GM18498 (cell line): ENCODE measurements at regions not wholly inside any gene's neighbourhood (a gene's known extent, or its start where the extent isn't known, plus 50 kb on each side); places are given as distances from the start of the nearest gene placed in this dataset.

Experiments used
- ATAC-seq: cut with Tn5 transposase; IDR thresholded peaks from one replicate; pipeline ENCODE4 v1.9.1; 2021; ENCODE audit warnings: mild to moderate bottlenecking, moderate library complexity; ENCODE audit not compliant: unreplicated experiment

- no peak for ATAC-seq
These were observed 80.4 kb upstream of the PRKCQ start for GRCh38 chr10:6660460-6660859.

GRCh38 chr10:6659451-6659850, 79.4 kb upstream of the PRKCQ start:
- ATAC-seq = no peak

- ATAC-seq = no peak
These were observed 77.6 kb upstream of the PRKCQ start for GRCh38 chr10:6657669-6658068.

GRCh38 chr10:6657196-6657595, 77.1 kb upstream of the PRKCQ start:
- no peak for ATAC-seq

- ATAC-seq = no peak
These were observed 74.5 kb upstream of the PRKCQ start for GRCh38 chr10:6654571-6654970.

DNA sequence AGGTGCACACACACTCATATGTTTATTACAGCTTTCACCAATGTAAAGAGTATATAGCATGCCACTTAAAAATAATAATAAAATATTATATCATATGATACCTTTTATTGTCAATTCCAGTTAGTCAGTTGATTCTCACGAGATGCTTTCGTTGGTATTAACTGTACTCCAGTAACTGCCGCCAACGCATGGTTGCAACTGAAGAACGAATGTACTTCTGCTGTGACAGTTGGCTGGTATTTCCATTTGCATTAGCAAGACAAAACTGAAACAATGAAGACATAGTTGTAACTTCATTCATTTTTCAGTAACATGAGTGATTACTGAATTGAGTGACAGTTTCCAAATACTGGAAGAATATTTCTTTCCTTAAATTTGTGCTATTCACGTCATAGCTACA, 70.5 kb upstream of the PRKCQ start:
- no peak for ATAC-seq

DNA sequence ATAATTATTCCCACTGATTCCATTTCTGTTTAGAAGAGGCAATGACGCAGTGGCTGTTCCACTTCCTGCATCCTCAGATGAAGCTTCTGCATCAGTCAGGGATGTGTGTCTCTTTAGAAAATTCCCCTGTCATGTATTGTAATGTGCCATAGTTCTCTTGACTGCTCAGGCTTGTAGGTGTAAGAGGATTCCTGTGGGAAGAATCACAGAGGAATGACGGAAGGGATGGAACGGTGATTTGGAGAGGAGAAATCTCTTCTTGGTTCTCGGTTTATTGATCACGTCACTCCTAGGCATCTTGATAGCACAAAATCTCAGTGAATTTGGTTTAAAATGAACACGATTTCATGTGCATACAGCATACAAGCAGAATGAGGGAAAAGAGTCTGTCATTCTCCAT, 69.8 kb upstream of the PRKCQ start:
- ATAC-seq = no peak

- ATAC-seq = no peak
These were observed 69.0 kb upstream of the PRKCQ start for GRCh38 chr10:6648894-6649720.

DNA sequence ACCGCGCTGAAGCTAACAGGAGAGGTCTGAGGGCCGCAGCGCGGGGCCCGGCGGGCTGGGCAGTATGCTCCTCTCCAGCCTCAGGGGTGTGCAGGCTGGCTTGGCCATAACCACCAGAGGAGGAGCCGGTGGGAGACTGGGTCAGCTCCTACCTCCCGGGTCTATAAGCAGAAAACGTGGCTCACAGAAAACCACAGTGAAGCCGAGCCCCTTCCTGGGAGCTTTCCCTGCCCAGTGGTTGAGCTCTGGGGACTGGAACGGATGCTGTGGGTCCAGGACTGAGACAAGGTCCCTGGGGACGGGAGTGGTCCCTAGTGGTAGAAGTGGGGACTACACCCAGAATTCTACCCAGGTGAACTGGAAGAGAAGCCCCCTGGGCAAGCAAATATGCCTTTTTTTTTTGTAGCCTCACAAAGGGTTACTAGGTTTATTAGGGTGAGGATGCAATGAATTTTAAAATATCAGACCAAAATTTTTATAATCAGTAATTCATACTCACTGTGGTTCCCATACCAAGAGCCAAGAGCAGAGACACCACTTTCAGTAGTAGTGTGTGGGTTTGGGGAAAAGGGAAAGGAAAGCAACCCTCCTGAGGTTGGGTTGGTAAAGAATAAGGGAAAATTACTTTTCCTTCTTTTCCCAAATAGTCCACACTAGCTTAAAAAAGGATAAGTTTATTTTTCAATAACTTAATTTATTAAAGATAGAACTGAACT, 67.9 kb upstream of the PRKCQ start:
- ATAC-seq = peak; percentile 78

- ATAC-seq = no peak
These were observed 63.9 kb upstream of the PRKCQ start for GRCh38 chr10:6643962-6644361.

DNA sequence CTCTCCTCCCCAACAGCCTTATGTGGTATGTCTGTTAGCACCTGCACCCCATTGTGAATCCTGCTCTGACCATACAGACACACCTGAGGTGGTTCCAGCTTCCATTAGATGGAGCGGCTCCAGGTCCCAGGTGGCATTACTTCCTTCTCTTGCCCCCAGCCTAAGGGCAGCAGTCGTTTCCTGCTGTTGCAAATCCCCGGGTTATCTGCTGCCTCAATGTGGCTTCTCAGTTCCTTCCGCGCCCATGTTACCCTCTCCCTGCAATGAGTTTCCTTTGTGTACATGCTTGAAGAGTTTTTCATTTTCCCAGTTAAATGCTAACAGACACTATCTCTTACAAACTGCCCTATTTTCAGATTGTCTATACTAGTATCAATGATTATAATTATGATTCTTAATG, 62.8 kb upstream of the PRKCQ start:
- no peak for ATAC-seq

GRCh38 chr10:6640433-6641040, 60.5 kb upstream of the PRKCQ start:
- no peak for ATAC-seq

- ATAC-seq = no peak
These were observed 57.0 kb upstream of the PRKCQ start for GRCh38 chr10:6637053-6637452.

DNA sequence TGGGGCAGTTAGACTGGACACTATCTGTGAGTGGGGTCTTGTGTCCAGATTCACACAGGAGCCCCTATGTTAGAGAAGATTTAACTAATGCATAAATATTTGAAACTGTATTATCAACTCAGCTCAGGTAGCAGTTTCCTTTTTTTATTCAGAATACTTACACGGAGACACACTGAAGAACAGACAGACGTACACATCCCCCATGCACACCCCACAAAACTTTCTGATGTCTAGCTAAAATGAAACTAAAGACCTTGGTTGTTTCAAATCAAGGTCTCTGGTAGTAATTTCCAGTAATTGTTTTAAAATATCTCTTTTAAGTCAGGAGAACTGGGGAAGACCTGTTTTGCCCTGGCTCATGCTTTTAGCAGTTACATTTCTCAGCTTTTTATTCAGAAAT, 55.7 kb upstream of the PRKCQ start:
- ATAC-seq = no peak
